ENCODE measurements at regions not wholly inside any gene's neighbourhood (a gene's known extent, or its start where the extent isn't known, plus 50 kb on each side); places are given as distances from the start of the nearest gene placed in this dataset.

DNA sequence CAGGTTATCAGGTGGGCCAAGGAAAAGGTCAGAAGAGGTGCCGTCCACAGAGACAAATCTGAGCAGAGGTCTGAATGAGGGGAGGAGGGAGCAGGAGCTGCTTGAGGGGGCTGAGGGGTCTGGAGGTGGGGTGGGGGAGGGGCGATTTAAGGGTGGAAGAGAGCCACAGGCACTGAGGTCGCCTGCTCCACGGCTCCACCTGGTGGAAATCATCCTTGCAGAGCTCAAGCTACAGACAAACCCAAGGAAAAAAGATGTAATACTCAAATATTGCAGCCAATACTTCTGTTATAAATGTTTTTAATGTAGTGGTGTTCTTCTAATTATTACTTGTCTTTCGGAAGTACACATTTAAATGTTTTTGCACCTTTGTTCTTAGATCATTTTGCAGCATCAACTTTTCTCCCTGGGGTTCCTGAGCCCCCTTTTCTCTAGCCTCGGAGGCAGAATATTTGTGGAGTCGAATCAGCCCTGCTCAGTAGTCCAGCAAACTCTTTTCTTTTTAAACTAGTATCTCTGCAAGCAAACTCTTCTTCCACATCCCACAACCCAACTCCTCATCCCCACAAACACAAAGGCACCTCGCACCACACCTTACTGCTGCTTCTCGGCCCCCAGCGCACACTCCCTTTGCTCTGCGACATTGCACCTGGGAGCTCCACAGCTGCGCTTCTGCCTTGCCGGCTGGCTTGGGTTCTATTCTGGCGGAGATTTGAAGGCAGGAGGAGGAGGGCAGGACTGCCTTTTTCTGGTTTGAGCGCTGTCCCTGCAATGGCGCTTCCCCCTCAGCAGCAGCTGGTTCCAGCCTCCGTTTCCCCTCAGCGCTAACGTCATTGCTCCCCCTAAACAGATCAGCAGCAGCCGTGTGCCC lies 51.0 kb upstream of the TFAP2A start:
- peak in 1 of 2 experiments; percentile 57 for DNase-seq
